CD14-positive monocyte (primary cell): ENCODE measurements at regions not wholly inside any gene's neighbourhood (a gene's known extent, or its start where the extent isn't known, plus 50 kb on each side); places are given as distances from the start of the nearest gene placed in this dataset.

Experiments
- DNase-seq, 3 donors: peaks; one replicate each; pipeline ENCODE4 v3.0.0-alpha.2; 2011 to 2022
- H2AFZ ChIP-seq: 2 replicates; pipeline ENCODE4 v1.6.0; 2012; ENCODE audit warnings: mild to moderate bottlenecking, low read depth, low read length, inconsistent platforms; ENCODE audit not compliant: insufficient read depth, poor library complexity, severe bottlenecking
- H3K27ac ChIP-seq, 2 donors: 1 replicate in 1 of 2; 2 replicates in 1 of 2; pipeline ENCODE4 v1.5.1; 2012 to 2013; ENCODE audit warnings: low read length in 2 of 2, control low read depth in 1 of 2, inconsistent platforms in 1 of 2, low read depth in 1 of 2, mild to moderate bottlenecking in 1 of 2
- H3K27me3 ChIP-seq, 2 donors: one replicate each; pipeline versions ENCODE4 v1.6.0 to v1.6.1; 2011 to 2013; ENCODE audit warnings: low read length in 2 of 2; ENCODE audit not compliant: control insufficient read depth in 2 of 2, insufficient read depth in 2 of 2
- H3K36me3 ChIP-seq, 2 donors: replicated peaks in 1 of 2; 1 replicate in 1 of 2; 2 replicates in 1 of 2; pipeline versions ENCODE4 v1.5.1 to v1.6.1; 2012 to 2013; ENCODE audit warnings: low read length in 2 of 2, control low read depth in 1 of 2, inconsistent platforms in 1 of 2, mild to moderate bottlenecking in 1 of 2; ENCODE audit not compliant: insufficient read depth in 2 of 2, control insufficient read depth in 1 of 2
- H3K4me1 ChIP-seq, 2 donors: 1 replicate in 1 of 2; 2 replicates in 1 of 2; pipeline versions ENCODE4 v1.5.1 to v1.6.1; 2012 to 2013; ENCODE audit warnings: low read length in 2 of 2, control low read depth in 1 of 2, inconsistent platforms in 1 of 2, mild to moderate bottlenecking in 1 of 2, moderate library complexity in 1 of 2; ENCODE audit not compliant: insufficient read depth in 2 of 2, control insufficient read depth in 1 of 2
- H3K4me2 ChIP-seq: replicated peaks from 2 replicates; pipeline ENCODE3; 2012; ENCODE audit warnings: low read length, moderate library complexity, mild to moderate bottlenecking; ENCODE audit not compliant: poor library complexity, severe bottlenecking; ENCODE audit errors: extremely low read depth
- H3K4me3 ChIP-seq, 3 experiments: fragments of 200-600 bp in 1 of 3; sonication (generic) in 1 of 3; replicated peaks in 1 of 3; 1 replicate in 2 of 3; 2 replicates in 1 of 3; pipeline ENCODE4 v1.5.1; 2011 to 2013; ENCODE audit warnings: low read length in 3 of 3, mild to moderate bottlenecking in 3 of 3, control low read depth in 2 of 3, low read depth in 2 of 3, inconsistent platforms in 1 of 3, moderate library complexity in 1 of 3
- H3K79me2 ChIP-seq: 2 replicates; pipeline ENCODE4 v1.6.0; 2012; ENCODE audit warnings: mild to moderate bottlenecking, control low read depth, inconsistent platforms, low read length, moderate library complexity; ENCODE audit not compliant: insufficient read depth
- H3K9ac ChIP-seq: 2 replicates; pipeline ENCODE4 v1.6.0; 2017; ENCODE audit warnings: low read length, mild to moderate bottlenecking; ENCODE audit not compliant: insufficient read depth, poor library complexity, severe bottlenecking
- H3K9me3 ChIP-seq, 2 donors: replicated peaks in 1 of 2; 1 replicate in 1 of 2; 2 replicates in 1 of 2; pipeline versions ENCODE4 v1.5.1 to v1.6.1; 2012 to 2013; ENCODE audit warnings: low read length in 2 of 2, control low read depth in 1 of 2; ENCODE audit not compliant: control insufficient read depth in 1 of 2, insufficient read depth in 1 of 2
- H4K20me1 ChIP-seq: 2 replicates; pipeline ENCODE4 v1.6.0; 2012; ENCODE audit warnings: mild to moderate bottlenecking, low read length, control low read depth, moderate library complexity; ENCODE audit not compliant: insufficient read depth
- H3K27ac Mint-ChIP-seq, 7 donors: one replicate each; pipeline ENCODE4 v1.8.0; 2020; ENCODE audit warnings: mild to moderate bottlenecking in 7 of 7, mixed read lengths in 7 of 7, moderate library complexity in 6 of 7, inconsistent platforms in 2 of 7
- H3K27me3 Mint-ChIP-seq, 3 donors: one replicate each; pipeline ENCODE4 v1.8.0; 2021 to 2022; ENCODE audit warnings: low read depth in 3 of 3, mild to moderate bottlenecking in 3 of 3, mixed read lengths in 3 of 3, moderate library complexity in 3 of 3, inconsistent platforms in 1 of 3
- H3K36me3 Mint-ChIP-seq, 2 donors: one replicate each; pipeline ENCODE4 v1.8.0; 2020; ENCODE audit warnings: mixed read lengths in 2 of 2, inconsistent platforms in 1 of 2, mild to moderate bottlenecking in 1 of 2
- H3K4me1 Mint-ChIP-seq: one replicate; pipeline ENCODE4 v1.8.0; 2020; ENCODE audit warnings: mild to moderate bottlenecking, mixed read lengths
- H3K4me3 Mint-ChIP-seq, 2 donors: one replicate each; pipeline ENCODE4 v1.8.0; 2020; ENCODE audit warnings: mild to moderate bottlenecking in 2 of 2, mixed read lengths in 2 of 2, moderate library complexity in 1 of 2
- H3K9me3 Mint-ChIP-seq, 7 donors: one replicate each; pipeline ENCODE4 v1.8.0; 2020 to 2022; ENCODE audit warnings: mixed read lengths in 7 of 7, mild to moderate bottlenecking in 6 of 7, moderate library complexity in 6 of 7, inconsistent platforms in 2 of 7
- CTCF ChIP-seq: fragments of 200-600 bp; IDR thresholded peaks from one replicate; pipeline ENCODE4 v1.8.0; 2022; ENCODE audit warnings: antibody characterized with exemption, mild to moderate bottlenecking
- WGBS: methylation state at CpG from one replicate; pipeline ENCODE4 v1.1.5; 2013; ENCODE audit warnings: missing lambda C conversion rate; ENCODE audit not compliant: insufficient coverage; 5-methylcytosine and 5-hydroxymethylcytosine counted together
- intact Hi-C, 2 donors: fragments of 100-400 bp; cut with micrococcal nuclease; formaldehyde crosslinking; loops; one replicate each; pipeline versions ENCODE4 v1.15.0 to v1.15.1; 2023

GRCh38 chr1:36582066-36582755 is 99.5 kb upstream of the CSF3R start:
- Histone ChIP-seq H3K36me3 (no peaks in the 10 kb centered on the region), H4K20me1 (no peaks in the 10 kb centered on the region), H3K4me1 (no peaks in the 10 kb centered on the region), H3K9me3 (no peaks in the 10 kb centered on the region), H3K27ac (no peak overlapping the region), H2AFZ (no peak overlapping the region), H3K4me3 (no peak overlapping the region), H3K27me3 (no peaks in the 10 kb centered on the region), H3K4me2 (no peak overlapping the region), H3K79me2 (no peaks in the 10 kb centered on the region), H3K9ac (no peak overlapping the region)
- no peaks in the 10 kb centered on the region for H3K4me1 Mint-ChIP-seq
- H3K27me3 Mint-ChIP-seq = peaks cover 24 to 36% (median 28%) of the 10 kb centered on the region in 3 donors
- DNase-seq = no peak
- H3K27ac Mint-ChIP-seq = no peak overlapping the region
- H3K36me3 Mint-ChIP-seq = no peaks in the 10 kb centered on the region
- intact Hi-C loops = no loop called here
- TF ChIP-seq CTCF = no peak
- 81% methylated on average over 6 of the region's 12 CpGs for WGBS
- no peak overlapping the region for H3K4me3 Mint-ChIP-seq
- H3K9me3 Mint-ChIP-seq = peaks cover 0 to 2% (median 0%) of the 10 kb centered on the region in 7 donors

GRCh38 chr1:36580524-36580923 is 97.8 kb upstream of the CSF3R start:
- Mint-ChIP-seq H3K27ac (peak overlapping the region in 1 of 7 donors; percentile 36), H3K4me1 (no peaks in the 10 kb centered on the region), H3K4me3 (peak overlapping the region in 1 of 2 donors; percentile 23), H3K27me3 (peaks cover 19 to 21% (median 20%) of the 10 kb centered on the region in 3 donors), H3K9me3 (peaks cover 0 to 3% (median 0%) of the 10 kb centered on the region in 7 donors), H3K36me3 (no peaks in the 10 kb centered on the region)
- no peaks in the 10 kb centered on the region for H3K79me2 ChIP-seq
- 28% methylated on average over 3 of the region's 5 CpGs for WGBS
- no peak for DNase-seq
- no peak overlapping the region for H3K4me2 ChIP-seq
- H3K36me3 ChIP-seq = no peaks in the 10 kb centered on the region
- H4K20me1 ChIP-seq = no peaks in the 10 kb centered on the region
- intact Hi-C loops = no loop called here
- no peaks in the 10 kb centered on the region for H3K9me3 ChIP-seq
- no peak for TF ChIP-seq CTCF
- no peak overlapping the region for H2AFZ ChIP-seq
- no peak overlapping the region for H3K4me3 ChIP-seq
- no peak overlapping the region for H3K9ac ChIP-seq
- no peak overlapping the region for H3K27ac ChIP-seq
- no peaks in the 10 kb centered on the region for H3K27me3 ChIP-seq
- no peaks in the 10 kb centered on the region for H3K4me1 ChIP-seq
